ENCODE measurements at regions not wholly inside any gene's neighbourhood (a gene's known extent, or its start where the extent isn't known, plus 50 kb on each side); places are given as distances from the start of the nearest gene placed in this dataset.
"Not testable (repeated sequence)": the region's sequence is repeated elsewhere in the genome, so short reads cannot be mapped to it uniquely, and the experiment has no call there.

GRCh38 chrX:7485061-7485460, 337.1 kb upstream of the PUDP start:
- ATAC-seq (ENCODE audit: low FRiP score) (no peak), DNase-seq (no peak)
- Histone ChIP-seq H3K9me3 (ENCODE audit: control insufficient read depth, low read length) (no peaks in the 10 kb centered on the region), H3K27me3 (ENCODE audit: control insufficient read depth in 1 of 2, insufficient read depth in 2 of 2, low read length in 1 of 2) (no peaks in the 10 kb centered on the region), H3K36me3 (ENCODE audit: control insufficient read depth in 1 of 2, insufficient read depth in 2 of 2, low read length in 1 of 2) (no peaks in the 10 kb centered on the region), H3K4me3 (ENCODE audit: low read length in 2 of 2) (no peak overlapping the region), H3K4me1 (ENCODE audit: control insufficient read depth in 1 of 2, insufficient read depth in 2 of 2, low read length in 2 of 2) (no peaks in the 10 kb centered on the region), H3K27ac (ENCODE audit: low read depth in 1 of 2, low read length in 2 of 2) (no peak overlapping the region)
- intact Hi-C loops (cut with DNase I): no loop called here
- WGBS, 2 donors: 73 to 79% methylated on average over 1 of the region's 1 CpG

- no peaks in the 10 kb centered on the region for H3K27me3 ChIP-seq (ENCODE audit: control insufficient read depth in 1 of 2, insufficient read depth in 2 of 2, low read length in 1 of 2)
- DNase-seq: no peak
- no peak overlapping the region for H3K4me3 ChIP-seq (ENCODE audit: low read length in 2 of 2)
- 68 to 69% methylated on average over 2 of the region's 2 CpGs for WGBS, 2 donors
- intact Hi-C loops (cut with DNase I): no loop called here
- no peak for ATAC-seq (ENCODE audit: low FRiP score)
- no peak overlapping the region for H3K27ac ChIP-seq (ENCODE audit: low read depth in 1 of 2, low read length in 2 of 2)
- no peaks in the 10 kb centered on the region for H3K9me3 ChIP-seq (ENCODE audit: control insufficient read depth, low read length)
- H3K36me3 ChIP-seq (ENCODE audit: control insufficient read depth in 1 of 2, insufficient read depth in 2 of 2, low read length in 1 of 2): no peaks in the 10 kb centered on the region
- H3K4me1 ChIP-seq (ENCODE audit: control insufficient read depth in 1 of 2, insufficient read depth in 2 of 2, low read length in 2 of 2): no peaks in the 10 kb centered on the region
Measured at GRCh38 chrX:7480721-7481120, 332.8 kb upstream of the PUDP start.

DNA sequence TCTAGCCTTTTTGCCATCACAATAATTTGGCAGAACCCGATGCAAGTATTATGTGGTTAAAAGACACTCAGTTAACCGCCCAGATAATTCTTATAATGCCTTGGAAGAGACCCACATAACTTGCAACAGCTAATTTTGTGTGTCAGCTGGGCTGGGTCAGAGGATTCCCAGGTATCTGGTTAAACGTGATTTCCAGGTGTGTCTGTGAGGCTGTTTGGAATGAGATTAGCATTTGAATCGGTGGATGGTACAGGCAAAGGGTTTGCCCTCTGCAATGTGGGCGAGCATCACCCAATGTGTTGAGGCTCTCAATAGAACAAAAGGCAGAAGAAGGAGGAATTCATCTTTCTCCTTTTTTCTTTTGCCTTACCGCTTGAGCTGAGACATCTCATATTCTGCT, 314.2 kb upstream of the PUDP start:
- 50 to 54% methylated on average over 6 of the region's 6 CpGs for whole genome bisulfite sequencing, 2 donors
- H3K9me3 ChIP-seq (ENCODE audit: control insufficient read depth, low read length): no peaks in the 10 kb centered on the region
- H3K36me3 ChIP-seq (ENCODE audit: control insufficient read depth in 1 of 2, insufficient read depth in 2 of 2, low read length in 1 of 2): no peaks in the 10 kb centered on the region
- H3K4me3 ChIP-seq (ENCODE audit: low read length in 2 of 2): no peak overlapping the region
- H3K27ac ChIP-seq (ENCODE audit: low read depth in 1 of 2, low read length in 2 of 2): no peak overlapping the region
- no peak for ATAC-seq (ENCODE audit: low FRiP score)
- H3K4me1 ChIP-seq (ENCODE audit: control insufficient read depth in 1 of 2, insufficient read depth in 2 of 2, low read length in 2 of 2): no peaks in the 10 kb centered on the region
- no peak for DNase-seq
- intact Hi-C loops (cut with DNase I): no loop called here
- no peaks in the 10 kb centered on the region for H3K27me3 ChIP-seq (ENCODE audit: control insufficient read depth in 1 of 2, insufficient read depth in 2 of 2, low read length in 1 of 2)

DNA sequence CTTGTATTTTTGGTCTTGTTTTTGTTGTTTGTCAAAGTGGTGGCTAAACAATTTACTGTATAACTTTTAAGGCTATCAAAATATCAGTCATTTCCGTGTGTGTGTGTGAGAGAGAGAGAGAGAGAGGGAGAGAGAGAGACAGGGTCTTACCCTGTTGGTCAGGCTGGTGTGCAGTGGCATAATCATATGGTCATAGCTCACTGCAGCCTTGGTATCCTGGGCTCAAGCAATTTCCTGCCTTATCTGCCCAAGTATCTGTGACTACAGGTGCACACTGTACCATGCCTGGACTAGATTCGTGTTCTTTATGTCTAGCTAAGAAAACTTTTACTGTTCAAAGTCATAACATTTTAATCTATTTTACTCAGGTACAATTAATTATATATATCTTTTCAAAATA, 313.1 kb upstream of the PUDP start:
- H3K36me3 ChIP-seq (ENCODE audit: control insufficient read depth in 1 of 2, insufficient read depth in 2 of 2, low read length in 1 of 2); intact Hi-C loops (cut with DNase I); ATAC-seq (ENCODE audit: low FRiP score); H3K4me3 ChIP-seq (ENCODE audit: low read length in 2 of 2); H3K4me1 ChIP-seq (ENCODE audit: control insufficient read depth in 1 of 2, insufficient read depth in 2 of 2, low read length in 2 of 2); DNase-seq; H3K9me3 ChIP-seq (ENCODE audit: control insufficient read depth, low read length); H3K27me3 ChIP-seq (ENCODE audit: control insufficient read depth in 1 of 2, insufficient read depth in 2 of 2, low read length in 1 of 2); H3K27ac ChIP-seq (ENCODE audit: low read depth in 1 of 2, low read length in 2 of 2): not testable (repeated sequence)
- 35 to 47% methylated on average over 2 of the region's 2 CpGs for WGBS, 2 donors

DNA sequence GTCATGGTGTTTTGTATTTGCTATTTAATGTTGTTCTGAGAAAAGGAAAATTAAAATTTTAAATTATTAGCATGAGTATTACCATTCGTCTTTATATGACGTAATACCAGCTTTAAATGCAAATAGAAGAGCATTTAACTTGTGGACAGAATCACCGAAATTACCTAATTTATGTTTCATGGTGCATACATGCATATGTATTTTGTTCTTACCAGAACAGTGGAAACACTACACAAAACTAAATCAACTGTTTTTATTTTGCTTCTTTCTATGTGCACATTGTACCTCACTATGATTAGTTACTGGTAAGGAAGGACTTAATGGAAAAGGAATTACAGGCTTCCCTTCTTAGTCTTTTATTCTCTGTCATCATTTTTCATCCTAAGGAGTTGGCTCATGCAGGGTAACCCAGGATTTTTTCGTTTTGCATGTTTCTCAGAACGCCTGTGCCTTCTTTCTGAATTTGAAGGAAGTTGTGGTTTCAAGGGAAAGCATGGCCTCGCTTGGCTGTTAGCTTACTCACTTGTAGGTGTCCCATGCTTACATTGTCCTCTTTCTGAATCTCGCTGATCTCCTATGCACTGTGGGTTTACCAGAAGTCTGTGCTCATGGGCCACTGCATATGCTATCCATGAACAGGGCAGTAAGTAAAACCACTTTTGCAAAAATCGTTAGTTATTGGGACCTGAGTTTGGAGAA, 300.0 kb upstream of the PUDP start:
- no peaks in the 10 kb centered on the region for H3K4me1 ChIP-seq (ENCODE audit: control insufficient read depth in 1 of 2, insufficient read depth in 2 of 2, low read length in 2 of 2)

GRCh38 chrX:7446815-7447214, 298.9 kb upstream of the PUDP start:
- H3K4me3 ChIP-seq (ENCODE audit: low read length in 2 of 2): no peak overlapping the region
- H3K4me1 ChIP-seq (ENCODE audit: control insufficient read depth in 1 of 2, insufficient read depth in 2 of 2, low read length in 2 of 2): no peaks in the 10 kb centered on the region
- no peak for ATAC-seq (ENCODE audit: low FRiP score)
- H3K27me3 ChIP-seq (ENCODE audit: control insufficient read depth in 1 of 2, insufficient read depth in 2 of 2, low read length in 1 of 2): no peaks in the 10 kb centered on the region
- H3K27ac ChIP-seq (ENCODE audit: low read depth in 1 of 2, low read length in 2 of 2): no peak overlapping the region
- H3K9me3 ChIP-seq (ENCODE audit: control insufficient read depth, low read length): no peaks in the 10 kb centered on the region
- no peaks in the 10 kb centered on the region for H3K36me3 ChIP-seq (ENCODE audit: control insufficient read depth in 1 of 2, insufficient read depth in 2 of 2, low read length in 1 of 2)
- 86 to 88% methylated on average over 4 of the region's 4 CpGs for WGBS, 2 donors
- DNase-seq: no peak
- intact Hi-C loops (cut with DNase I): no loop called here

More for the DNA sequence above, 300.0 kb upstream of the PUDP start:
- Histone ChIP-seq H3K36me3 (ENCODE audit: control insufficient read depth in 1 of 2, insufficient read depth in 2 of 2, low read length in 1 of 2) (no peaks in the 10 kb centered on the region), H3K27ac (ENCODE audit: low read depth in 1 of 2, low read length in 2 of 2) (no peak overlapping the region), H3K4me3 (ENCODE audit: low read length in 2 of 2) (no peak overlapping the region), H3K9me3 (ENCODE audit: control insufficient read depth, low read length) (no peaks in the 10 kb centered on the region), H3K27me3 (ENCODE audit: control insufficient read depth in 1 of 2, insufficient read depth in 2 of 2, low read length in 1 of 2) (no peaks in the 10 kb centered on the region)
- intact Hi-C loops (cut with DNase I): no loop called here
- ATAC-seq (ENCODE audit: low FRiP score) (no peak), DNase-seq (no peak)
- WGBS, 2 donors: 76 to 79% methylated on average over 8 of the region's 8 CpGs

DNA sequence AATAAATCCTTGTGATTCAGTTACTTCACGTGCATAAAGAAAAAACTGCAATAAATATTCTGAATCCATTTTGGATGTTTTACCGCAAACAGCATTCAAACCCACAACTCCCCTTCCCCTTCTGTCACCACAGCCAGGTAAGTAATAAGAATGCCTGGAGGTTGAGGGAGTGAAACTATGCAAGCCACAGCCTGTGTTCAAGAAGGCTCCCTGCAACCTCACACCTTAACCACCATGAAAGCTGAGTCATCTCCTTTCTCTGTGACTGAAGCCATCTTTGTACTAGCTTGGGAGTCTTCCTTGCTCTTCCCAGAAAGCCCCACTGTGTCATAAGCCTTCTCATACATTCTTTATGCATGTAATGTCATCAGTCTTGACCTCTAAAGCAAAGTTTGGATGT, 297.0 kb upstream of the PUDP start:
- no peak for DNase-seq
- ATAC-seq (ENCODE audit: low FRiP score): no peak
- Histone ChIP-seq H3K27me3 (ENCODE audit: control insufficient read depth in 1 of 2, insufficient read depth in 2 of 2, low read length in 1 of 2) (no peaks in the 10 kb centered on the region), H3K4me3 (ENCODE audit: low read length in 2 of 2) (no peak overlapping the region), H3K27ac (ENCODE audit: low read depth in 1 of 2, low read length in 2 of 2) (no peak overlapping the region), H3K4me1 (ENCODE audit: control insufficient read depth in 1 of 2, insufficient read depth in 2 of 2, low read length in 2 of 2) (no peaks in the 10 kb centered on the region), H3K9me3 (ENCODE audit: control insufficient read depth, low read length) (no peaks in the 10 kb centered on the region), H3K36me3 (ENCODE audit: control insufficient read depth in 1 of 2, insufficient read depth in 2 of 2, low read length in 1 of 2) (no peaks in the 10 kb centered on the region)
- intact Hi-C loops (cut with DNase I): no loop called here
- WGBS, 2 donors: 71 to 73% methylated on average over 2 of the region's 2 CpGs

DNA sequence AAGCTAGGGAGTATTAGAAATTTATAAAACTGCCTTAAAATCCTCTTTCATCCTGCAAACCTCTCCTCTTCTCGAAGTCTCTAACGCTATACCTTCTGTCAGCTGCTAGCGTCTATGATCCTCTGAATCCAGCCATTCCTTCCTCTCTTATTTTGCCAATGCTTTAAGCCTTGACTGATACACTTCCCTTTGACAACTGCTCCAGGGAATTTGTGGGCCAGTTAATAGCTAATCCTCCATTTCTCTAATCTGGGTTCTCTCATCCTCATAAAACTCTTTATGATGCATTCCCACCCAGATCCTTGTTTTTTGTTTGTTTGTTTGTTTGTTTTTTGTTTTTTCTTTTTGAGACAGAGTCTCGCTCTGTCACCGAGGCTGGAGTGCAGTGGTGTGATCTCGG, 293.6 kb upstream of the PUDP start:
- Histone ChIP-seq H3K36me3 (ENCODE audit: control insufficient read depth in 1 of 2, insufficient read depth in 2 of 2, low read length in 1 of 2) (no peaks in the 10 kb centered on the region), H3K27ac (ENCODE audit: low read depth in 1 of 2, low read length in 2 of 2) (no peak overlapping the region), H3K4me3 (ENCODE audit: low read length in 2 of 2) (no peak overlapping the region), H3K4me1 (ENCODE audit: control insufficient read depth in 1 of 2, insufficient read depth in 2 of 2, low read length in 2 of 2) (no peaks in the 10 kb centered on the region), H3K27me3 (ENCODE audit: control insufficient read depth in 1 of 2, insufficient read depth in 2 of 2, low read length in 1 of 2) (no peaks in the 10 kb centered on the region), H3K9me3 (ENCODE audit: control insufficient read depth, low read length) (no peaks in the 10 kb centered on the region)
- DNase-seq (no peak), ATAC-seq (ENCODE audit: low FRiP score) (no peak)
- 92 to 93% methylated on average over 6 of the region's 6 CpGs for WGBS, 2 donors
- intact Hi-C loops (cut with DNase I): no loop called here

DNA sequence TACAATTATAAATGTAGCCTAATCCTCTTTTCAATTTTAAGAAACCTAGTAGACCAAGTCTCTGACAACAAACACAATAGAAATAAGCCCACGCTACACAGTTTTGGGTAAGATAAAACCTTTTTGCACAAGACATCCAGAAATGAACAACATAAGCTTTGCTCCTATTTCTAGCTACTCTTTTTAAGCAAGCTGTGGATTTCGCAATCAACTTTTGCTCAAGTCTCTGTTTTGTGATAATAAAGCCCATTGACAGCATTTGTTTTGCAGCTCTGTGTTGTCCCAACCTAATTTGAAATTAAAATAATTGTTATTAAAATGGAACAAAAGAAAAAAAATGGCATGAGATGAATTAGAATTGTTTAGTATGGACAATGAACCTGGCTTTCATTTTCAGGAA, 287.9 kb upstream of the PUDP start:
- DNase-seq (no peak), ATAC-seq (ENCODE audit: low FRiP score) (no peak)
- no peak overlapping the region for H3K27ac ChIP-seq (ENCODE audit: low read depth in 1 of 2, low read length in 2 of 2)
- intact Hi-C loops (cut with DNase I): no loop called here
- H3K4me1 ChIP-seq (ENCODE audit: control insufficient read depth in 1 of 2, insufficient read depth in 2 of 2, low read length in 2 of 2): peaks cover 0 to 2% of the 10 kb centered on the region in 2 donors
- no peak overlapping the region for H3K4me3 ChIP-seq (ENCODE audit: low read length in 2 of 2)
- no peaks in the 10 kb centered on the region for H3K27me3 ChIP-seq (ENCODE audit: control insufficient read depth in 1 of 2, insufficient read depth in 2 of 2, low read length in 1 of 2)
- no peaks in the 10 kb centered on the region for H3K36me3 ChIP-seq (ENCODE audit: control insufficient read depth in 1 of 2, insufficient read depth in 2 of 2, low read length in 1 of 2)
- H3K9me3 ChIP-seq (ENCODE audit: control insufficient read depth, low read length): no peaks in the 10 kb centered on the region
- 75 to 88% methylated on average over 2 of the region's 2 CpGs for WGBS, 2 donors

Measured in aorta (tissue), 5 donors.